ENCODE measurements at regions not wholly inside any gene's neighbourhood (a gene's known extent, or its start where the extent isn't known, plus 50 kb on each side); places are given as distances from the start of the nearest gene placed in this dataset.

DNA sequence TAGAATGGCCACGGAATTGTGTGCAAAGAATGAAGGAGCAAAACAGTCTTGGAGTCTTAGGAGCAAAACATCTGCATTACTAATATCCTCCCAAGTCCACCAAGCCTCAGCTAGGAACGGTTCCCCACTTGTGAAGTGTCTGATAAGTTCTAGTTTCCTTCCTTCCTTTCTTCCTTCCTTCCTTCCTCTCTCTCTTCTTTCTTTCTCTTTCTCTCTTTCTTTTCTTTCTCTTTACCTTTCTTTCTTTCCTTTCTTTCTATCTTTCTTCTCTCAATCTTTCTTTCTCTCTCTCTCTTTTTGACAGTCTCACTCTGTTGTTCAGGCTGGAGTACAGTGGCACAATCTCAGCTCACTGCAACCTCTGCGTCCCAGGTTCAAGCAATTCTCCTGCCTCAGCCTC is 160.8 kb downstream of the FOXL1 start:
- ATAC-seq (no peak), DNase-seq (ENCODE audit: low spot score in 2 of 2) (no peak)
- Mint-ChIP-seq H3K9me3 (no peaks in the 10 kb centered on the region), H3K36me3 (no peaks in the 10 kb centered on the region), H3K27ac (no peak overlapping the region)

DNA sequence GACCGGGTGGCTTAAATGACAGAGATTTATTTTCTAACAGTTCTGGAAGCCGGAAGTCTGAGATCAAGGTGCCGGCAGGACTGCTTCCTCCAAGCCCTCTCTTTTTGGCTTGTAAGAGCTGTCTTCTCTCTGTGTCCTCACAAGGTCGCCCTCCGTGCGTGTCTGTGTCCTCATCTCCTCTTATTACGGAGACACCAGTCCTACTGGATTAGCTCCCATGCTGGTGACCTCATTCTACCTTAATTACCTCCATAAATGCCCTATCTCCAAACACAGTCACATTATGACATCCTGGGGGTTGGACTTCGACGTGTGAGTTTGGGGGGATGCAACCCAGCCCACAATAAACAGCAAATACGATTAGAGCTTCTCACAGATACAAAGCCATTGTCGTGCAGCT is 161.5 kb downstream of the FOXL1 start:
- no peak overlapping the region for H3K27ac Mint-ChIP-seq
- DNase-seq (ENCODE audit: low spot score in 2 of 2), result no peak
- no peak for ATAC-seq
- H3K9me3 Mint-ChIP-seq, result no peaks in the 10 kb centered on the region
- H3K36me3 Mint-ChIP-seq, result no peaks in the 10 kb centered on the region

- ATAC-seq, result no peak
- no peaks in the 10 kb centered on the region for H3K36me3 Mint-ChIP-seq
- H3K27ac Mint-ChIP-seq, result no peak overlapping the region
- no peak for DNase-seq (ENCODE audit: low spot score in 2 of 2)
- H3K9me3 Mint-ChIP-seq, result no peaks in the 10 kb centered on the region
Measured at GRCh38 chr16:86740298-86740697, 161.9 kb downstream of the FOXL1 start.

DNA sequence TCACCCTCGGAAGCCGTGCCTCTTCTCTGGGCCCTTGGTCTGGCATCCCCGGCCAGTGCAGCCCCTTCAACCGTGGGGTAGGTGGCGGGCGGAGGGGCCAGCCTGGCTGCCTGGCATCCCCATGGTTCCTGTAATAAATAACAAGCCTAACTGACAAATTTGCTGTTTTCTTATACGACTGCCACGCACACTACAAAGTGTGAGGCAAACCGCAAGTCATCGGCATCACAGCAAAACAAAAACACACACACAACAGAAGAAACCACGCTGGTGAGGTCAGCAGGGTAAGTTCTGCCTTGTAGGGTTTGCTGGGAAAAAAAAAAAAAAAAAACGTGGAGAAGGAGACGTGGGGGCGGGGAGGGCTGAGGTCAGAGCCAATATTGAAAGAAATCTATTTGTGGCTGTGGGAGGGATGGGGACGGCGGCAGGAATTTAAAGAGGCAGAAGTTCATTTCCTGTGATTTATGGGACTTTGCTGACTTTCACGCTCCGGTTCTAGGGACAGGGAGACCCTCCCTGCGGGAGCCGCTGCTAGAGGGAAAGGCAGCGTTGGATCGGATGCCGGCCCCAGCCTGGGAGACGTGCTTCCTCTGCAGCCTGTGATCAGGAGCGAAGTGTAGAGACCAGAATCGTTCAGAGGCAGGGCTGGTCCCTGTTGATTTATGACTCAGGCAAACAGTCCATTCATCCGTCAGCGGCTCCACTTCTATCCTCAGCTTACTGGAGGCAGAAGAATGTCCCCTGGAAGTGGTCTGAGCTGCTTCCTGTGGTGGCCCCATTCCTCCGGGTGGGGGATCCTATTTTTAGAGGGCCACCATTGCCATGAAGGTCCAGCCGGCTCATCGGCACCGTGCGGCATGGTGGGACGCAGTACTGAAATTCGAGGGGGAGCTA is 162.8 kb downstream of the FOXL1 start:
- H3K27ac Mint-ChIP-seq, result no peak overlapping the region

DNA sequence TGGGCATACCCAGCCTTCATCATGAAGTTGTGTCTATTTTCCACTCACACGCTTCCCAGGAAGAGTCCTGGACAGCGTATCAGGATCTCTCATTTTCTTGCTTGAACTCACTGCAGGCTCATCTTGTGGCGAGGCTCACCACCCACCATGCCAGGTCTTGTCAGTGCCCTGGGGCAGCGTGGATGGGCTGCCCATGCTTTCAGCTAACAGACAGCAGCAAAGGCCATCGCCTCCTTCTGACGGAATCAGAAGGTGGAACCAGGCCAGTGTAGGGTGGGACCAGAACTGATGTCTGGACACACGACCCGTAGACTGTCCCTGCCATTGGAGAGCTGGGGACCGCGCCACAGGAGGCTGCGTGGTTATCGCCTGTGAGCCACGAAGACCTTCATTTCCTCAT is 169.4 kb downstream of the FOXL1 start:
- Mint-ChIP-seq H3K27ac (no peak overlapping the region), H3K9me3 (no peaks in the 10 kb centered on the region), H3K36me3 (no peaks in the 10 kb centered on the region)
- ATAC-seq (no peak), DNase-seq (ENCODE audit: low spot score in 2 of 2) (no peak)

More for the DNA sequence above, 162.8 kb downstream of the FOXL1 start:
- Mint-ChIP-seq H3K36me3 (no peaks in the 10 kb centered on the region), H3K9me3 (no peaks in the 10 kb centered on the region)
- DNase-seq (ENCODE audit: low spot score in 2 of 2) (no peak), ATAC-seq (peak in 1 of 2 donors; percentile 44)

GRCh38 chr16:86748652-86749051 is 170.3 kb downstream of the FOXL1 start:
- ATAC-seq (no peak), DNase-seq (ENCODE audit: low spot score in 2 of 2) (no peak)
- H3K9me3 Mint-ChIP-seq, result no peaks in the 10 kb centered on the region
- no peaks in the 10 kb centered on the region for H3K36me3 Mint-ChIP-seq
- no peak overlapping the region for H3K27ac Mint-ChIP-seq

GRCh38 chr16:86751076-86752030 is 173.0 kb downstream of the FOXL1 start:
- H3K27ac Mint-ChIP-seq, result no peak overlapping the region

GRCh38 chr16:86752582-86753175 is 174.3 kb downstream of the FOXL1 start:
- ATAC-seq (no peak), DNase-seq (ENCODE audit: low spot score in 2 of 2) (no peak)
- Mint-ChIP-seq H3K9me3 (no peaks in the 10 kb centered on the region), H3K36me3 (no peaks in the 10 kb centered on the region), H3K27ac (peak overlapping the region in 1 of 2 donors; percentile 46)

More at GRCh38 chr16:86751076-86752030, 173.0 kb downstream of the FOXL1 start:
- no peaks in the 10 kb centered on the region for H3K36me3 Mint-ChIP-seq
- DNase-seq (ENCODE audit: low spot score in 2 of 2) (no peak), ATAC-seq (no peak)
- no peaks in the 10 kb centered on the region for H3K9me3 Mint-ChIP-seq

GRCh38 chr16:86753399-86753798 is 175.1 kb downstream of the FOXL1 start:
- no peak for ATAC-seq
- DNase-seq (ENCODE audit: low spot score in 2 of 2), result no peak
- Mint-ChIP-seq H3K9me3 (no peaks in the 10 kb centered on the region), H3K27ac (no peak overlapping the region), H3K36me3 (no peaks in the 10 kb centered on the region)

DNA sequence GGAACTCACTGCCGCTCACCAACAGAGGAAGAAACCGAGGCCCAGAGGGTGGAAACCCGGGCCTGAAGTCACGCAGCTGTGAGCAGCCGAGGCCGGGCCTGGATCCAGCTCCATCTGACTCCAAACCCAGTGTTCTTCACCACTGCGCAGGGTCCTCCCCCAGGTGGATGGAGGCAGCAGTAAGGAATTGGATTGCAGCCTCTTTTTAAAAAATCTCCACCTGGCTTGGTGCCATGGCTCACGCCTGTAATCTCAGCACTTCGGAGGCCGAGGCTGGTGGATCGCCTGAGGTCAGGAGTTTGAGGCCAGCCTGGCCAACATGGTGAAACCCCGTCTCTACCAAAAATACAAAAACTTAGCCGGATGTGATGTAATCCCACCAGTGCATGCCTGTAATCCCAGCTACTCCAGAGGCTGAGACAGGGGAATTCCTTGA is 177.2 kb downstream of the FOXL1 start:
- H3K27ac Mint-ChIP-seq, result no peak overlapping the region
- no peaks in the 10 kb centered on the region for H3K36me3 Mint-ChIP-seq
- ATAC-seq (no peak), DNase-seq (ENCODE audit: low spot score in 2 of 2) (no peak)
- H3K9me3 Mint-ChIP-seq, result no peaks in the 10 kb centered on the region

- Mint-ChIP-seq H3K27ac (no peak overlapping the region), H3K36me3 (no peaks in the 10 kb centered on the region), H3K9me3 (no peaks in the 10 kb centered on the region)
- DNase-seq (ENCODE audit: low spot score in 2 of 2), result no peak
- no peak for ATAC-seq
Measured at GRCh38 chr16:86756882-86757703, 178.7 kb downstream of the FOXL1 start.

DNA sequence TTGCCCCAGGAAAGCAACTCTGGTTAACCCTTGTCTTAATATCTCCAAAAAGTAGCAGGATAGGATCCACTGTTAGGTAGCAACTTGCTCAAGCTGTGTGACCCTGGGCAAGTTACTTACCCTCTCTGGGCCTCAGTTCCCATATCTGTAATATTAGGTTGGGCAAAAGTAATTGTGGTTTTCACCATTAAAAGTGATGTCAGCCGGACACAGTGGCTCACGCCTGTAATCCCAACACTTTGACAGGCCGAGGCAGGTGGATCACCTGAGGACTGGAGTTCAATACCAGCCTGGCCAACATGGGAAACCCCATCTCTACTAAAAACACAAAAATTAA is 179.3 kb downstream of the FOXL1 start:
- Mint-ChIP-seq H3K9me3 (no peaks in the 10 kb centered on the region), H3K27ac (no peak overlapping the region), H3K36me3 (no peaks in the 10 kb centered on the region)
- no peak for DNase-seq (ENCODE audit: low spot score in 2 of 2)
- no peak for ATAC-seq

DNA sequence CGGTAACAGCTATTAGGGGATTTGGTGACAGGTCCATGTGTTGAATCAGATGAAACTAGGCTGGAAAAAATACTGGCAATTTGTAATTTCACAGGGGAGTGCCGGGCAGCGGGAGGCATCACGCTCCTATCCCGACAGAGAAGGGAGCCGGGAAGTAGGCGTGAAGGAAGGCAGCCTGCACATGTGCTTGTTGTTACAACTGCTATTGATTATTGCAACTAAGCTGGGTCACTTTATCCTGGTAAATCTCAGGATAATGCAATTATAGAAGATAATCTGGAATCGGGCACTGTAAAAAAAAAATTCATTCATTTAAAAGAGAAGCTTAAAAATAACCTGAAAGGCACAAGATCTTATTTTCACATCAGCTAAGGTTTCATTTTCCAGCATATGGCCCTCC is 180.6 kb downstream of the FOXL1 start:
- Mint-ChIP-seq H3K27ac (no peak overlapping the region), H3K9me3 (no peaks in the 10 kb centered on the region), H3K36me3 (no peaks in the 10 kb centered on the region)
- ATAC-seq (no peak), DNase-seq (ENCODE audit: low spot score in 2 of 2) (no peak)

DNA sequence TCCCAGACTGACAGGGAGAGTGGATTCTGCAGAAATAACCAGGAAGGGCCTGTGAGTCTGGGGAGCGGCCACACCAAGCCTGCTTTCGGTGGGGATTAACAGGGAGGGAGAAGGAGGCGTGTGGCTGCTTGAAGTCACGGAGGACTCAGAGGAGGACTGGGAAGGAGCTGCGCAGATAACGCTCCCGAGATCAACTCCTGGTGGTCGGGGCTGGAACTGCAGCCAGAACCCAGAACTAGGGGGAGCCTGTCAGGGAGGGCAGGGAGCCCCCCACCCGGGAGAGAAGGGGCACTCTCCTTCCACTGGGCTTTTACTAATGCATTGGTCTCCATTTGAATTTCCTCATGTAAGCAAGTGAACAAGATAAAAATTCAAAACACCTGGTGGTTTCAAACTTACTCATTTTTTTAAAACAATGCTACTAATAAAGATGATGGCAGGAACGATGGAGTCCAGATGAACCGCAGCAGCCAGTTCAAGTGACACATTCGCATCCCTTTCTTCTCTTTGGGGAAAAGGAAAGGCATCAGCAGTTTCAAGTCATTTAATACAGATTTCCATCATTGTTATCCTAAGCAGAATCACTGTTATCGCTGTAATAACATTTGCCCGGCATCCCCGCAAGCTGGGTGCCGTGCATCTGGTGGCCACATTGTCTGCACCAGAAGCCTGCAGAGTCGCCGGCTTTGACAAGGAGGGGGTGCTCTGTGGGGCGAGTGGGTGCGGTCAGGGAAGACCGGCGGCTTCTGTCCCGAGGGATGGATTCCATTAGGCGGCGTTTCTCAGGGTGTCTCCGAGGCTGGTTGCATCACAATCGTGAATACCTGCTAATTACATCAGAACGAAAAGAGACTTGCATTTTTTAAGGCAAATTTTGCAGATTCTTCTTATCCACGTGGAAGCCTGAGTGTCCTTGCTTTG is 183.0 kb downstream of the FOXL1 start:
- no peaks in the 10 kb centered on the region for H3K9me3 Mint-ChIP-seq

GRCh38 chr16:86762095-86762494 is 183.7 kb downstream of the FOXL1 start:
- Mint-ChIP-seq H3K27ac (peak overlapping the region in 1 of 2 donors; percentile 15), H3K36me3 (no peaks in the 10 kb centered on the region), H3K9me3 (no peaks in the 10 kb centered on the region)
- DNase-seq (ENCODE audit: low spot score in 2 of 2) (no peak), ATAC-seq (no peak)

More for the DNA sequence above, 183.0 kb downstream of the FOXL1 start:
- no peaks in the 10 kb centered on the region for H3K36me3 Mint-ChIP-seq
- ATAC-seq (peak; percentile 44 to 56), DNase-seq (ENCODE audit: low spot score in 2 of 2) (peak in 1 of 2 donors; percentile 69)
- H3K27ac Mint-ChIP-seq, result no peak overlapping the region

All from activated naive CD4-positive, alpha-beta T cell treated with anti-CD3 and anti-CD28 coated beads, Interleukin-2, amount 50 U/mL, for 72 hours (primary cell).